SK-N-SH treated with all-trans-retinoic acid at 6 μM for 48 hours (cell line): ENCODE measurements at regions not wholly inside any gene's neighbourhood (a gene's known extent, or its start where the extent isn't known, plus 50 kb on each side); places are given as distances from the start of the nearest gene placed in this dataset.

ENCODE experiments used
- ARNTL ChIP-seq: fragments of 450-650 bp; formaldehyde crosslinking; IDR thresholded peaks from 2 replicates; pipeline ENCODE4 v1.5.0; 2020; ENCODE audit warnings: low read depth, mild to moderate bottlenecking, moderate library complexity, borderline replicate concordance
- CSDC2 ChIP-seq: fragments of 250-450 bp; sonication (Bioruptor Pico); IDR thresholded peaks from 2 replicates; pipeline ENCODE4 v1.5.0; 2020; ENCODE audit warnings: mild to moderate bottlenecking, moderate library complexity
- ESRRG ChIP-seq: fragments of 250-450 bp; sonication (Bioruptor Pico); IDR thresholded peaks from 2 replicates; pipeline ENCODE4 v1.6.1; 2021; ENCODE audit warnings: mild to moderate bottlenecking
- ISL1 ChIP-seq: fragments of 250-450 bp; sonication (Bioruptor Pico); IDR thresholded peaks from 2 replicates; pipeline ENCODE4 v2.1.2; 2022; ENCODE audit warnings: mild to moderate bottlenecking, moderate library complexity
- RARB ChIP-seq: fragments of 250-450 bp; sonication (Bioruptor Pico); IDR thresholded peaks from 2 replicates; pipeline ENCODE4 v1.8.0; 2021; ENCODE audit warnings: mild to moderate bottlenecking, moderate library complexity
- ZC3H10 ChIP-seq: fragments of 250-450 bp; sonication (Bioruptor Pico); IDR thresholded peaks from 2 replicates; pipeline ENCODE4 v1.5.1; 2021; ENCODE audit warnings: mild to moderate bottlenecking, moderate library complexity
- ZFP30 ChIP-seq: fragments of 450-650 bp; formaldehyde crosslinking; IDR thresholded peaks from 2 replicates; pipeline ENCODE4 v1.5.0; 2022; ENCODE audit warnings: mild to moderate bottlenecking, moderate library complexity
- ZNF565 ChIP-seq: fragments of 450-650 bp; formaldehyde crosslinking; conservative IDR thresholded peaks from 2 replicates; pipeline ENCODE4 v1.5.0; 2020; ENCODE audit warnings: low read depth, mild to moderate bottlenecking, moderate library complexity
- TF ChIP-seq, protein P1 (sequence below): fragments of 250-450 bp; sonication (Bioruptor Pico); IDR thresholded peaks from 2 replicates; pipeline ENCODE4 v1.8.0; 2021; ENCODE audit warnings: low read depth, mild to moderate bottlenecking, moderate library complexity, borderline replicate concordance
- TF ChIP-seq, protein P2 (sequence below): fragments of 250-450 bp; sonication (Bioruptor Pico); IDR thresholded peaks from 2 replicates; pipeline ENCODE4 v1.5.1; 2020; ENCODE audit warnings: low read depth, mild to moderate bottlenecking, moderate library complexity

DNA sequence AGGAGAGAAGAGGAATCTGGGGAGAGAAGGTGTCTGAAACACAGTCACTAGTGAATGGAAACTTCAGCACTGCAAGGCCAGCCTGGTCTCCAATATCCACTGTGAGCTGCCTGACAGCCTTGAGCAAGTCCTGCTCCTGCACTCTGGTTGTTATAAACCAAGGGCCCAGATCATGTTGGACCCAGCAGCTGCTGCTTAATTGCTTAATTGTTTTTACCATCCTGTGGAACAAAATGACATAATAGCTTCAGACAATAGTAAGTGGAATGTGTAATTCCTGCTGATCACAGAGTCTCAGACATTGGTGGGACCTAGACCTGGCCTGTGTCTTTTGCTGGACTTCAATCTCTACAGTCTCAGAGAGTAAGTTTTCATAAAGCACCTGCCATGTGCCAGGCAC, 833.7 kb downstream of the TFAP2A start:
- TF ChIP-seq, protein P1, sequence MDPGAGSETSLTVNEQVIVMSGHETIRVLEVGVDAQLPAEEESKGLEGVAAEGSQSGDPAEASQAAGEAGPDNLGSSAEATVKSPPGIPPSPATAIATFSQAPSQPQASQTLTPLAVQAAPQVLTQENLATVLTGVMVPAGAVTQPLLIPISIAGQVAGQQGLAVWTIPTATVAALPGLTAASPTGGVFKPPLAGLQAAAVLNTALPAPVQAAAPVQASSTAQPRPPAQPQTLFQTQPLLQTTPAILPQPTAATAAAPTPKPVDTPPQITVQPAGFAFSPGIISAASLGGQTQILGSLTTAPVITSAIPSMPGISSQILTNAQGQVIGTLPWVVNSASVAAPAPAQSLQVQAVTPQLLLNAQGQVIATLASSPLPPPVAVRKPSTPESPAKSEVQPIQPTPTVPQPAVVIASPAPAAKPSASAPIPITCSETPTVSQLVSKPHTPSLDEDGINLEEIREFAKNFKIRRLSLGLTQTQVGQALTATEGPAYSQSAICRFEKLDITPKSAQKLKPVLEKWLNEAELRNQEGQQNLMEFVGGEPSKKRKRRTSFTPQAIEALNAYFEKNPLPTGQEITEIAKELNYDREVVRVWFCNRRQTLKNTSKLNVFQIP = no peak
- no peak for TF ChIP-seq CSDC2 (CRISPR knock-in tag)
- no peak for TF ChIP-seq ZFP30 (CRISPR knock-in tag)
- TF ChIP-seq RARB = no peak
- no peak for TF ChIP-seq ISL1
- TF ChIP-seq ARNTL = no peak
- TF ChIP-seq, protein P2, sequence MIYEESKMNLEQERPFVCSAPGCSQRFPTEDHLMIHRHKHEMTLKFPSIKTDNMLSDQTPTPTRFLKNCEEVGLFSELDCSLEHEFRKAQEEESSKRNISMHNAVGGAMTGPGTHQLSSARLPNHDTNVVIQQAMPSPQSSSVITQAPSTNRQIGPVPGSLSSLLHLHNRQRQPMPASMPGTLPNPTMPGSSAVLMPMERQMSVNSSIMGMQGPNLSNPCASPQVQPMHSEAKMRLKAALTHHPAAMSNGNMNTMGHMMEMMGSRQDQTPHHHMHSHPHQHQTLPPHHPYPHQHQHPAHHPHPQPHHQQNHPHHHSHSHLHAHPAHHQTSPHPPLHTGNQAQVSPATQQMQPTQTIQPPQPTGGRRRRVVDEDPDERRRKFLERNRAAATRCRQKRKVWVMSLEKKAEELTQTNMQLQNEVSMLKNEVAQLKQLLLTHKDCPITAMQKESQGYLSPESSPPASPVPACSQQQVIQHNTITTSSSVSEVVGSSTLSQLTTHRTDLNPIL (CRISPR knock-in tag) = no peak
- TF ChIP-seq ESRRG = no peak
- no peak for TF ChIP-seq ZNF565 (CRISPR knock-in tag)
- TF ChIP-seq ZC3H10 (CRISPR knock-in tag) = no peak
